HEK293T (cell line): ENCODE measurements at regions not wholly inside any gene's neighbourhood (a gene's known extent, or its start where the extent isn't known, plus 50 kb on each side); places are given as distances from the start of the nearest gene placed in this dataset.

Experiments used
- CTCF ChIA-PET: fragments of 350-600 bp; formaldehyde crosslinking; extraction: SDS; loops from one replicate; lab custom pipeline; 2021; ENCODE audit warnings: antibody characterized with exemption, inconsistent platforms; lab: Yijun Ruan, JAX
- POLR2A ChIA-PET: fragments of 350-600 bp; formaldehyde crosslinking; extraction: SDS; loops from one replicate; lab custom pipeline; 2020; ENCODE audit warnings: antibody characterized with exemption, inconsistent platforms; lab: Yijun Ruan, JAX
- DNase-seq: peaks from one replicate; pipeline ENCODE4 v3.0.0; 2012; ENCODE audit warnings: mixed read lengths; ENCODE audit errors: extremely low spot score
- ARNT ChIP-seq: fragments of 450-650 bp; IDR thresholded peaks from 2 replicates; pipeline ENCODE4 v1.6.1; 2017; ENCODE audit warnings: mild to moderate bottlenecking
- BHLHE40 ChIP-seq: fragments of 450-650 bp; IDR thresholded peaks from 2 replicates; pipeline ENCODE4 v1.6.1; 2016; ENCODE audit warnings: mild to moderate bottlenecking, moderate library complexity, borderline replicate concordance
- CTBP1 ChIP-seq: fragments of 450-650 bp; IDR thresholded peaks from 2 replicates; pipeline ENCODE4 v1.6.1; 2016; ENCODE audit warnings: borderline replicate concordance
- ELF4 ChIP-seq: fragments of 450-650 bp; IDR thresholded peaks from 2 replicates; pipeline ENCODE4 v1.6.1; 2017; ENCODE audit warnings: antibody characterized with exemption
- FOXA1 ChIP-seq: fragments of 450-650 bp; IDR thresholded peaks from 2 replicates; pipeline ENCODE4 v1.6.1; 2016; ENCODE audit warnings: mild to moderate bottlenecking
- FOXK2 ChIP-seq: fragments of 450-650 bp; IDR thresholded peaks from 2 replicates; pipeline ENCODE4 v1.6.1; 2016; ENCODE audit warnings: mild to moderate bottlenecking
- FOXM1 ChIP-seq: fragments of 450-650 bp; IDR thresholded peaks from 2 replicates; pipeline ENCODE4 v1.6.1; 2017; ENCODE audit warnings: mild to moderate bottlenecking, borderline replicate concordance
- HDGF ChIP-seq: fragments of 450-650 bp; IDR thresholded peaks from 2 replicates; pipeline ENCODE4 v1.6.1; 2017; ENCODE audit warnings: antibody characterized with exemption, borderline replicate concordance
- L3MBTL2 ChIP-seq: fragments of 450-650 bp; conservative IDR thresholded peaks from 2 replicates; pipeline ENCODE4 v1.6.1; 2016; ENCODE audit warnings: mild to moderate bottlenecking
- LEF1 ChIP-seq: fragments of 450-650 bp; IDR thresholded peaks from 2 replicates; pipeline ENCODE4 v1.6.1; 2017; ENCODE audit warnings: mild to moderate bottlenecking, borderline replicate concordance
- NFRKB ChIP-seq: fragments of 450-650 bp; IDR thresholded peaks from 2 replicates; pipeline ENCODE4 v1.6.1; 2016; ENCODE audit warnings: mild to moderate bottlenecking, moderate library complexity
- SP1 ChIP-seq: fragments of 450-650 bp; IDR thresholded peaks from 2 replicates; pipeline ENCODE4 v1.6.1; 2017
- SUZ12 ChIP-seq: fragments of 450-650 bp; IDR thresholded peaks from 2 replicates; pipeline ENCODE4 v1.6.1; 2016; ENCODE audit warnings: mild to moderate bottlenecking
- TARDBP ChIP-seq: fragments of 450-650 bp; IDR thresholded peaks from 2 replicates; pipeline ENCODE4 v1.6.1; 2016
- ZNF384 ChIP-seq: fragments of 450-650 bp; IDR thresholded peaks from 2 replicates; pipeline ENCODE4 v1.6.1; 2016
- TF ChIP-seq, protein P1 (sequence below): fragments of 450-650 bp; IDR thresholded peaks from 2 replicates; pipeline ENCODE4 v1.6.1; 2016

- no peak for DNase-seq
- POLR2A ChIA-PET = no interaction called here
- TF ChIP-seq BHLHE40 (no peak), ZNF384 (no peak), L3MBTL2 (no peak), FOXM1 (no peak), ELF4 (no peak), SP1 (no peak), ARNT (no peak), TARDBP (no peak), FOXA1 (no peak), NFRKB (no peak)
- CTCF ChIA-PET = no interaction called here
These were observed 790.8 kb downstream of the PCDH18 start for GRCh38 chr4:136741468-136741867.

DNA sequence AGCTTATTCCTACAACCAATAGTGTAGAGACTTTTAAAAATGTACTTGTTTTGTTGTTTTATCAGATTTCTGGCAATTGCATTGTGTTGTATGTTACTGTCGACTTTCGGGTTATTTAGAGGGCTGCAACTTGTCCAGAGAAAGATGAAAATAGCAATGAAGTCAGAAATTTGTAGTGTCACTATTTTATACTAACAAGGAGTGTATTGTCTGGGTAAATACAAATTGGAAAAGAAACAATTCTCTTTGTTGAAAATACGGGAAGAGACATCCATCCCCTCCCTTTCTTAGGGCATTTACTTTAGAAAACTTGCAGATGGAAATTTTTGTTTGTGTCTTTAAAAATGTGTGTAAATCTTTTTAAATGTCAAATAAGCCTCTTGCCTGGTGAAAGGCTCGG, 792.0 kb downstream of the PCDH18 start:
- TF ChIP-seq HDGF (no peak), FOXA1 (no peak), LEF1 (no peak), FOXM1 (no peak), BHLHE40 (no peak), ELF4 (no peak), SUZ12 (no peak), L3MBTL2 (no peak), TARDBP (no peak), NFRKB (no peak)
- no peak for DNase-seq
- POLR2A ChIA-PET = no interaction called here
- CTCF ChIA-PET = no interaction called here

GRCh38 chr4:136737066-136737465, 795.2 kb downstream of the PCDH18 start:
- POLR2A ChIA-PET = no interaction called here
- no peak for DNase-seq
- TF ChIP-seq SP1 (no peak), NFRKB (no peak), ZNF384 (no peak), SUZ12 (no peak), FOXK2 (no peak), HDGF (no peak), FOXM1 (no peak), LEF1 (no peak), CTBP1 (no peak)
- TF ChIP-seq, protein P1, sequence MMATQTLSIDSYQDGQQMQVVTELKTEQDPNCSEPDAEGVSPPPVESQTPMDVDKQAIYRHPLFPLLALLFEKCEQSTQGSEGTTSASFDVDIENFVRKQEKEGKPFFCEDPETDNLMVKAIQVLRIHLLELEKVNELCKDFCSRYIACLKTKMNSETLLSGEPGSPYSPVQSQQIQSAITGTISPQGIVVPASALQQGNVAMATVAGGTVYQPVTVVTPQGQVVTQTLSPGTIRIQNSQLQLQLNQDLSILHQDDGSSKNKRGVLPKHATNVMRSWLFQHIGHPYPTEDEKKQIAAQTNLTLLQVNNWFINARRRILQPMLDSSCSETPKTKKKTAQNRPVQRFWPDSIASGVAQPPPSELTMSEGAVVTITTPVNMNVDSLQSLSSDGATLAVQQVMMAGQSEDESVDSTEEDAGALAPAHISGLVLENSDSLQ = no peak
- CTCF ChIA-PET = no interaction called here

DNA sequence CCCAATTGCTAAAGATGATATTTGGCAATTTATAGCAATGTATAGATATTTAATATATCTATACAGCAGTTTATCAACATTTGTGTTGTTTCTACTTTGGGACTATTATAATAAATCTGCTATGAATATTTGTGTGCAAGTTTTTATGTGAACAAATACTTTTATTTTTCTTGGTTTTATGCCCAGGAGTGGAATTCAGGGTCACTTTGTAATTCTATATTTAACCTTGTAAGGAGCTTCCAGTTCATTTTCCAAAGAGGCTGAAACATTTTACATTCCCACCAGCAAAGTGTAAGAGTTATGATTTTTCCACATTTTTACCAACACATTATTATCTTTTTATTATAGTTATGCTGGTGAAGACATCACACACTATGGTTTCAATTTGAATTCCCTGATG, 801.3 kb downstream of the PCDH18 start:
- ChIA-PET CTCF (no interaction called here), POLR2A (no interaction called here)
- DNase-seq = no peak
- no peak for TF ChIP-seq ZNF384
- no peak for TF ChIP-seq TARDBP
- TF ChIP-seq CTBP1 = no peak
- no peak for TF ChIP-seq FOXK2
- TF ChIP-seq FOXM1 = no peak
- TF ChIP-seq ELF4 = no peak
- no peak for TF ChIP-seq LEF1
- no peak for TF ChIP-seq NFRKB
- TF ChIP-seq BHLHE40 = no peak
- TF ChIP-seq L3MBTL2 = no peak
- TF ChIP-seq, protein P1 = no peak
- no peak for TF ChIP-seq HDGF
- TF ChIP-seq ARNT = no peak
- TF ChIP-seq FOXA1 = no peak
- no peak for TF ChIP-seq SP1
- no peak for TF ChIP-seq SUZ12

DNA sequence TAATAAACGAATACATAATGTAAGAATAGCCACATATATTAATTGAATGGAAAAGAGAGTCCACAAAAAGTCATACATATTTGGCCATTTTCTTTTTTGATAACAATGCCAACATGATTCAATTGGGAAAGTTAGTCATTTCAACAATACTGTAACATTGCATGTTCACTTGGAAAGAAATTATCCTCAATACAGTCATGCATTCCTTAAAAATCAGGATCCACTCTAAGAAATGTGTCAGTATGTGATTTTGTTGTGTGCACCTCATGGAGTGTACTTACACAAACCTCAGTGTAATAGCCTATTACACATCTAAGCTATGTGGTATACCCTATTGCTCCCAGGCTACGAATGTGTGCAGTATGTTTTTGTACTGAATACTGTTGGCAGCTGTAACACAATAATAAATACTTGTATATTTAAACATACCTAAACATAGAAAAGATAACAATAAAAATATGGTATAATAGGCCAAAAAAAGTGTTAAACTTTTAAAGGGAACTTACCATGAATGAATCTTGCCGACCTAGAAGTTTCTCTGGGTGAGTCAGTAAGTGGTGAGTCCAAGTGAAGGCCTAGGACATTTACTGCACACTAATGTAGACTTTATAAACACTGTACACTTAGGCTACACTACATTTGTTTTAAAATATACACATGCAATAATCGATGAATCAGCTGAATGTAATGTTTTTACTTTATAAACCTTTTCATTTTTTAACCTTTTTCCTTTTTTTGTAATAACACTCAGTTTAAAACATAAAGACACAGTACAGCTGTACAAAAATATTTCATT, 806.8 kb downstream of the PCDH18 start:
- CTCF ChIA-PET = no interaction called here
- POLR2A ChIA-PET = no interaction called here
- DNase-seq = no peak
- TF ChIP-seq ZNF384 (no peak), FOXA1 (no peak), ELF4 (no peak), ARNT (no peak), FOXM1 (no peak), BHLHE40 (no peak), NFRKB (no peak), HDGF (no peak), FOXK2 (no peak), CTBP1 (no peak), SP1 (no peak), TARDBP (no peak), SUZ12 (no peak)
- TF ChIP-seq, protein P1 = no peak

GRCh38 chr4:136713140-136713539, 819.2 kb downstream of the PCDH18 start:
- POLR2A ChIA-PET = no interaction called here
- CTCF ChIA-PET = interaction anchor here (0.6 to 1.5 kb wide), 2 partner anchors 151 to 180 kb away, joined by 3 to 6 read pairs; no protein-coding TSS in a partner anchor
- TF ChIP-seq SUZ12 = no peak
- no peak for TF ChIP-seq FOXA1
- TF ChIP-seq, protein P1 = no peak
- TF ChIP-seq NFRKB = no peak
- TF ChIP-seq HDGF = no peak
- peak; percentile 6 for DNase-seq
